Common myeloid progenitor, CD34-positive (primary cell): ENCODE measurements at regions not wholly inside any gene's neighbourhood (a gene's known extent, or its start where the extent isn't known, plus 50 kb on each side); places are given as distances from the start of the nearest gene placed in this dataset.
"Not testable (repeated sequence)": the region's sequence is repeated elsewhere in the genome, so short reads cannot be mapped to it uniquely, and the experiment has no call there.

ENCODE experiments used
- CTCF ChIA-PET: fragments of 350-600 bp; sonication (Branson Sonifier 250); formaldehyde crosslinking; loops from one replicate; lab custom pipeline; 2021; ENCODE audit warnings: antibody characterized with exemption; lab: Charles Lee
- POLR2A ChIA-PET: fragments of 350-600 bp; sonication (Branson Sonifier 250); formaldehyde crosslinking; loops from one replicate; lab custom pipeline; 2021; ENCODE audit warnings: antibody characterized with exemption; lab: Charles Lee
- DNase-seq, 3 donors: peaks; one replicate each; pipeline versions ENCODE4 v3.0.0 to v3.0.0-alpha.2; 2013
- H3K27ac ChIP-seq, 2 experiments: 1 replicate in 1 of 2; 2 replicates in 1 of 2; pipeline ENCODE4 v1.7.0; 2013; ENCODE audit warnings: inconsistent platforms in 2 of 2, low read length in 2 of 2, mild to moderate bottlenecking in 2 of 2, low read depth in 1 of 2, moderate library complexity in 1 of 2; ENCODE audit not compliant: severe bottlenecking in 2 of 2, insufficient read depth in 1 of 2, poor library complexity in 1 of 2
- H3K27me3 ChIP-seq, 5 experiments: replicated peaks in 2 of 5; 1 replicate in 3 of 5; 2 replicates in 2 of 5; pipeline versions ENCODE4 v1.6.1 to v1.7.0; 2013; ENCODE audit warnings: low read length in 4 of 5, mild to moderate bottlenecking in 2 of 5, moderate library complexity in 2 of 5, inconsistent platforms in 1 of 5; ENCODE audit not compliant: insufficient read depth in 5 of 5, control insufficient read depth in 4 of 5
- H3K36me3 ChIP-seq, 4 experiments: 1 replicate in 2 of 4; 2 replicates in 2 of 4; pipeline versions ENCODE4 v1.6.1 to v1.7.0; 2013; ENCODE audit warnings: low read length in 3 of 4, control low read depth in 1 of 4, mild to moderate bottlenecking in 1 of 4; ENCODE audit not compliant: control insufficient read depth in 4 of 4, insufficient read depth in 4 of 4
- H3K4me1 ChIP-seq, 4 experiments: 1 replicate in 3 of 4; 2 replicates in 1 of 4; pipeline versions ENCODE4 v1.6.1 to v1.7.1; 2013; ENCODE audit warnings: low read length in 3 of 4, mild to moderate bottlenecking in 3 of 4, control low read depth in 1 of 4, inconsistent platforms in 1 of 4, moderate library complexity in 1 of 4; ENCODE audit not compliant: control insufficient read depth in 4 of 4, insufficient read depth in 4 of 4; ENCODE audit errors: control extremely low read depth in 1 of 4
- H3K4me3 ChIP-seq, 7 experiments: 1 replicate in 4 of 7; 2 replicates in 3 of 7; pipeline versions ENCODE4 v1.5.1 to v1.7.0; 2013; ENCODE audit warnings: mild to moderate bottlenecking in 7 of 7, low read length in 6 of 7, moderate library complexity in 6 of 7, inconsistent platforms in 2 of 7, low read depth in 2 of 7, control low read depth in 1 of 7; ENCODE audit not compliant: insufficient read depth in 4 of 7, control insufficient read depth in 1 of 7; ENCODE audit errors: extremely low read depth in 1 of 7
- H3K9me3 ChIP-seq, 5 experiments: 1 replicate in 4 of 5; 2 replicates in 1 of 5; pipeline versions ENCODE4 v1.6.1 to v1.7.1; 2013; ENCODE audit warnings: low read length in 4 of 5, mild to moderate bottlenecking in 2 of 5, inconsistent platforms in 1 of 5, low read depth in 1 of 5, moderate library complexity in 1 of 5; ENCODE audit not compliant: control insufficient read depth in 4 of 5, insufficient read depth in 2 of 5; ENCODE audit errors: control extremely low read depth in 1 of 5
- WGBS: methylation state at CpG from one replicate; pipeline ENCODE4 v1.1.5; 2013; ENCODE audit not compliant: insufficient coverage; 5-methylcytosine and 5-hydroxymethylcytosine counted together

DNA sequence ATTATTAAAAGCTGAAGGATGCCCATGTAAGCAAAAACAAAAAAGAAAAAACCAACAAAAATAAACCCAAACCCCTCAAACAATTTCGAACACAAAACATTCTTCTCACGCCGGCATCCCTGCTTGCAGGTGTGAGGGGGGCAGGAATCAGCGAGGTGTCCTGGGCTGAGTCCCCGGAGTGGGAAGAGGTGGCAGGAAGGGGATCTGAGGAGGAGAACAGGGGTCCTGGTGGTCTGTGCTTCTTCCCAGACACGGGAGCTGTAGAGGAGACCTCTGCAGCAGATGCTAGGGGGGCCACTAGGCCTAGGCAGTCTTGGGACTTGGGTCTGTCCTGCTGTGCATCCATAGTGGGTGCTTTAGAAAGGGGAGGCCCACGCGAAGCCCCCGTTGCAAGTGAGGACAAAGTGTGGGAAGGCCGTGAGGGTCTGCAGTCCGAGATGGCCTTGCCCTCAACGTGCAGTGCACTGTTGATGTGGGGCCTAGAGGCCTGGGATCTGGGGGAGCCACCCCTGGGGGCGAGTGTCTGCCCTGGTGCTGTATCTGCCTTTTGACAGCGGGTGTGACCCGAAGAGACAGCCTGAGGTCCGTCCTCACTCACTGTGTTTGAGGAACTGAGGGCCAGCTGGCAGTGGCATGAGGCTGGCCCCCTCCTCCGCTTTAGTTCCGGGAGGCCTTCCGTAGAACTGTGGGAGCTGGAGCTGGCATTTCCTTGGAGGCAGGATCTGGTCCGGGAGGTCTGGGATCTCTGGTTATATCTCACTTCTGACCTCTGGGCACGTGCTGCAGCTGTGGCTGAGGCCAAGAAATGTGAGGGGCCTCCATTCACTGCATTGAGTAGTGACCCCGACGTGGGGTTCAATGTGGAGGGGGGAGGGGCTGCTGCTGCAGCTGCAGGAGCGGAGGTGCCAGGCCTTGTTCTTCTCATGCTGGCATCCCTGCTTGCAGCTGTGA is 1371.5 kb downstream of the CDH12 start:
- H3K27ac ChIP-seq, POLR2A ChIA-PET, CTCF ChIA-PET, H3K4me1 ChIP-seq, H3K36me3 ChIP-seq, H3K4me3 ChIP-seq, DNase-seq, H3K27me3 ChIP-seq, H3K9me3 ChIP-seq: not testable (repeated sequence)
- WGBS = 98% methylated on average over 18 of the region's 24 CpGs

GRCh38 chr5:21480054-21480453 is 1373.1 kb downstream of the CDH12 start:
- DNase-seq, POLR2A ChIA-PET, H3K4me3 ChIP-seq, H3K27ac ChIP-seq, H3K27me3 ChIP-seq, H3K4me1 ChIP-seq, CTCF ChIA-PET, H3K9me3 ChIP-seq, H3K36me3 ChIP-seq: not testable (repeated sequence)
- 100% methylated on average over 1 of the region's 4 CpGs for WGBS

GRCh38 chr5:21473981-21474380 is 1379.2 kb downstream of the CDH12 start:
- POLR2A ChIA-PET, DNase-seq, H3K27ac ChIP-seq, H3K4me3 ChIP-seq, H3K36me3 ChIP-seq, H3K9me3 ChIP-seq, H3K4me1 ChIP-seq, CTCF ChIA-PET, H3K27me3 ChIP-seq: not testable (repeated sequence)
- WGBS = 100% methylated on average over 1 of the region's 6 CpGs

DNA sequence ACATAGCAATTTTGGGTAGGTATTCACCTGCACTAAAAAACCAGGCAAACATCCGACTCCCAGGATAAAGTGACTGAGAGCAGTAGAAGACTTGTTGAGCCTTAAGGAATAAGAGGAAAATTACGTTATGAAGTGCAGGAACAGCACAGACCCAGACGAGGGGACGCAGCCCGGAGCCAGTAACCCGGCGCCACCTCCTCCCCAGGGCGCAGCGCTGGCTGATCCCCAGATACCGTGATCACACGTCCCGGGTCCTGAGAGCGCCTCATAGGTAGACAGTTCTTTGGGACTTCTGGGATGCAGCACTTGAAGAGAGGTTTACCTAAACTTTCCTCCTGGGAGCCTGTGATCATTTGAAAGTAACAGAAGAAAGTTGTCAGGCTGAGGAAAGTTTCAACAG is 1379.7 kb downstream of the CDH12 start:
- H3K27ac ChIP-seq, H3K27me3 ChIP-seq, H3K4me1 ChIP-seq, H3K9me3 ChIP-seq, H3K4me3 ChIP-seq, H3K36me3 ChIP-seq, DNase-seq, POLR2A ChIA-PET, CTCF ChIA-PET: not testable (repeated sequence)
- 90% methylated on average over 7 of the region's 13 CpGs for WGBS

DNA sequence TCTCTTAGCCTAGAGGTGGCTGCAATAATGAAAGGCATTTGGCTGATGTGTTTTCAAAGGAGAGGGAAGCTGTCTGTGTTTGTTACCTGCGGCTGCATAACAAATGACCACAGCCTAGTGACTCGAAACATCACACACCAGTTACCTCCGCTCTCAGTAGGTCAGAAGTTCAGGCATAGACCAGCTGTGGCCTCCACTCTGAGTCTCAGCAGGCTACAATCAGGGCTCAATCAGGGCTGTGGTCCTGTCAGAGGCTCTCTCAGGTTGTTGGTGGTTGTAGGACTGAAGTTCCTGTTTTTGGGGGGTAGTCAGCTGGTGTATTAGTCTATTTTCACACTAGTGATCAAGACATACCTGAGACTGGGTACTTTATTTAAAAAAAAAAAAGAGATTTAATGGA is 1381.5 kb downstream of the CDH12 start:
- no CpG with 5 or more reads among the region's 3 CpGs for WGBS

GRCh38 chr5:21469523-21470101 is 1383.5 kb downstream of the CDH12 start:
- H3K27ac ChIP-seq, CTCF ChIA-PET, H3K4me3 ChIP-seq, H3K4me1 ChIP-seq, H3K27me3 ChIP-seq, H3K36me3 ChIP-seq, H3K9me3 ChIP-seq, POLR2A ChIA-PET: not testable (repeated sequence)
- DNase-seq = peak in 1 of 3 donors; percentile 7
- WGBS = no CpG with 5 or more reads among the region's 6 CpGs

More for the DNA sequence above, 1381.5 kb downstream of the CDH12 start:
- POLR2A ChIA-PET, H3K27me3 ChIP-seq, H3K36me3 ChIP-seq, H3K4me1 ChIP-seq, H3K9me3 ChIP-seq, DNase-seq, H3K4me3 ChIP-seq, H3K27ac ChIP-seq, CTCF ChIA-PET: not testable (repeated sequence)

DNA sequence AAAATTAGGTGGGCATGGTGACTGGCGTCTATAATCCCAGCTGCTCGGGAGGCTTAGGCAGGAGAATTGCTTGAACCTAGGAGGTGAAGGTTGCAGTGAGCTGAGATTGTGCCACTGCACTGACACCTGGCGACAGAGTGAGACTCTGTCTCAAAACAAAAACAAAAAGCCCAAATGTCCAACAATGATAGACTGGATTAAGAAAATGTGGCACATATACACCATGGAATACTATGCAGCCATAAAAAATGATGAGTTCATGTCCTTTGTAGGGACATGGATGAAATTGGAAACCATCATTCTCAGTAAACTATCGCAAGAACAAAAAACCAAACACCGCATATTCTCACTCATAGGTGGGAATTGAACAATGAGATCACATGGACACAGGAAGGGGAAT is 1385.6 kb downstream of the CDH12 start:
- POLR2A ChIA-PET, H3K27ac ChIP-seq, H3K4me1 ChIP-seq, H3K27me3 ChIP-seq, CTCF ChIA-PET, H3K4me3 ChIP-seq, H3K36me3 ChIP-seq, DNase-seq, H3K9me3 ChIP-seq: not testable (repeated sequence)
- WGBS = no CpG with 5 or more reads among the region's 5 CpGs
